Activated naive CD4-positive, alpha-beta T cell treated with anti-CD3 and anti-CD28 coated beads, Interleukin-2, amount 50 U/mL, for 16 hours (primary cell): ENCODE measurements at regions not wholly inside any gene's neighbourhood (a gene's known extent, or its start where the extent isn't known, plus 50 kb on each side); places are given as distances from the start of the nearest gene placed in this dataset.
"Not testable (repeated sequence)": the region's sequence is repeated elsewhere in the genome, so short reads cannot be mapped to it uniquely, and the experiment has no call there.

Experiments used
- DNase-seq: peaks from one replicate; pipeline ENCODE4 v3.0.0-alpha.2; 2020

- not testable (repeated sequence) for DNase-seq
Measured at GRCh38 chr3:75611724-75612460, 52.2 kb upstream of the FRG2C start.
